MM.1S (cell line): ENCODE measurements at regions not wholly inside any gene's neighbourhood (a gene's known extent, or its start where the extent isn't known, plus 50 kb on each side); places are given as distances from the start of the nearest gene placed in this dataset.

Experiments used
- CTCF ChIP-seq: fragments of 300-600 bp; sonication (generic); IDR thresholded peaks from 2 replicates; pipeline ENCODE4 v1.5.1; 2016; ENCODE audit warnings: antibody characterized with exemption, low read length, mixed read lengths
- EZH2 ChIP-seq: fragments of 300-600 bp; sonication (generic); optimal IDR thresholded peaks from 2 replicates; pipeline ENCODE3; 2017; ENCODE audit warnings: low read depth, mild to moderate bottlenecking, antibody characterized with exemption, low read length, mixed read lengths
- EZH2phosphoT487 ChIP-seq: fragments of 300-600 bp; sonication (generic); IDR thresholded peaks from 2 replicates; pipeline ENCODE4 v1.6.1; 2018; ENCODE audit warnings: antibody characterized with exemption, low read length

- TF ChIP-seq CTCF = no peak
- TF ChIP-seq EZH2 = no peak
- TF ChIP-seq EZH2phosphoT487 = no peak
Measured at GRCh38 chr1:234704106-234704887, 94.3 kb upstream of the IRF2BP2 start.
